ENCODE measurements at regions not wholly inside any gene's neighbourhood (a gene's known extent, or its start where the extent isn't known, plus 50 kb on each side); places are given as distances from the start of the nearest gene placed in this dataset.

DNA sequence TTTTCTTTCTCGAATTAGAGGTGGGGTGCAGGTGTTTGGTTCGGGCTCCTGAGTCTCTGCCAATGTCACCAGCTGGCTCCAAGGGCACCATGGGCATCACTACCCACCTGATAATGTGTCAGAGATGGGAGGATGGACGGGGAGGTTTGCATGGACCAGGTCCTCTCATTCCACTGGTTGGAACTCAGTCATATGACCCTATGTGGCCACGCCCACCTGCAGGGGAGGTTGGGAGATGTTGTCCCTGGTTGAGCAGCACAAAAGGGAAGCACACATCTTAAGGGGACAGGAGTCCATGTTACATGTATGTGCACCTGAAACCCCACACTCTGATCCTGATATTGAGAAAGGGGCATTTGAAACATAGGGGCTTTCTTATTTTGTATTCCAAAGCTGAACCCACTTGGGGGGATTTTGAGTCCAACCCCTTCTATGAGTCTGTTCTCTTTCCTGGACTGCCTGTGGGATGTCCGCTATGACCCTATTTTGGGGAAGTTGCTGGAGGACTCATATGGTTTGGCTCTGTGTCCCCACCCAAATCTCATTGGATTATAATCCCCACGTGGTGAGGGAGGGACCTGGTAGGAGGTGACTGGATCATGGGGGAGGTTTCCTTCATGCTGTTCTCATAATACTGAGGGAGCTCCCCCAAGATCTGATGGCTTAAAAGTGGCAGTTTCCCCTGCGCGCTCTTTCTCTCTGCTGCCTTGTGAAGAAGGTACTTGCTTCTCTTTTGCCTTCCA is 66.9 kb upstream of the BAIAP2L1 start:
- DNase-seq (ENCODE audit: low read depth in 3 of 3, low spot score in 2 of 3) = no peak

DNA sequence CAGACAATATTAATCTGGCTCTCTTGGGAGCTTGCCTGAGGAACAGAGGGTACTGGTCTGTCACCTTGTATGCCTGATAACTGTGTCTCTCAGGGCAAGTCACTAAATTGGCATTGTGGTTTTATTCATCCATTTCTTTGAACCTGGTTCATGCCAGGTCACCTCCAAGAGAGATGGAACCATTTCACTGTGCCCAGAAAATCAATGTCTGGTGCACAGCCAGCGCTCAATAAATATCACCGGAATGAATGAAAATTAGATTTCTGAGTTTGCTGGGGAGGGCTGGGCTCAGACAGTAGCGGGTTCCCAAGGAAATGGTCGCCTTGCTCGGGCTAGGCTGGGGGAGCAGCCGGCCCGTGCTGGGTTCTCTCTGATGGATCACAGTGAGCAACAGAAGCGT is 64.1 kb upstream of the BAIAP2L1 start:
- no peak for DNase-seq (ENCODE audit: low read depth in 3 of 3, low spot score in 2 of 3)

DNA sequence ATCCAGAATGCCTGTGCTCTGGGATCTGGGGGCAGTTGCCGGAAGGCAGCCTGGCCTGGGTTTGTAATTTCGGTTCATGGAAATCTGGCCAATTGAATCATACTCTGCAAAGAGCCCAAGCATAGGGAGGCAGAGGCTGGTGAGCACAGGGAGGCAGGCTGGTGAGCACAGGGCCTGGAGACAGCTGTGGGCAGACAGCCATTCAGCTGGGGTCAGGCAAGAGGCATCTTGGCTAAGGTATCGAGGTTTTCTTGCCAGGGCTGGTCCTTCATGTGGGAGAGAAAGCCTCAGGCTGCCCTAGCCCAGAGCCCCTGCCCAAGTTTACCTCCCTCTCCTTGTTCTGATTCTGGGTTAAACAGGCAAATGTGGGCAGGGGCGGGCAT is 63.7 kb upstream of the BAIAP2L1 start:
- no peak for DNase-seq (ENCODE audit: low read depth in 3 of 3, low spot score in 2 of 3)

DNA sequence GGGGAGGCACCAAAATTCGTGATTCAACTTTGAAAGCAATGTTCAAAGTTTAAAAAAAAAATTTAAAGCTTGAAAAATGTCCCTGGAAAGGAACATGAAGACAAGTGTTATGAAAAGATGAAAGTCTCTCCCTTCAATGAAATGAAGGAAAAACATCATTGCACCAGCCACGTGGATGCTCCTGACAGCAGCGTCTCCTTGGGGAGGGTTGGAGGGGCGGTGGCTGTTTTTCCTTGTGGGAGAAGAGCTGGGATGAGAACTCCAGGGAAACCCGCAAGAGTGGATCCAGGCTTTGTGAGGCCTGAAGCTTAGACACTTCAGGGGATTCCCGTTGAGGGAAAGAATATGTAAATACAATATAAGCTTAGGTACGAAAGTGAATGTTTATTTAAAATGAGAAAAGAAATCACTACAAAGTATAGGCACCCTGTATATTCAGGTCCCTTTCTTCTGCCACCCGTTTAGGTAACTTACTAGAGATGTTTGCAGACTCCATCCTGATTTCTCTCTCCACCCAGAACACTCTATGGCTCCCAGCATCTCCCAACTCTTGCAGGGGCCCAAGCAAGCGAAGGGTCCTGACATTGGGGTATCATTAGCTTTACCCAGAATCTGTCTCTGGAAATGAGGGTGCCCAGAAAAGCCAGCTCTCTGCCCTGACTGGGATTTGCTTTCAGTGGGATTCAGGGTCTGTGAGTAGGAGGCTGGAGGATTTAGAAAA is 63.1 kb upstream of the BAIAP2L1 start:
- no peak for DNase-seq (ENCODE audit: low read depth in 3 of 3, low spot score in 2 of 3)

DNA sequence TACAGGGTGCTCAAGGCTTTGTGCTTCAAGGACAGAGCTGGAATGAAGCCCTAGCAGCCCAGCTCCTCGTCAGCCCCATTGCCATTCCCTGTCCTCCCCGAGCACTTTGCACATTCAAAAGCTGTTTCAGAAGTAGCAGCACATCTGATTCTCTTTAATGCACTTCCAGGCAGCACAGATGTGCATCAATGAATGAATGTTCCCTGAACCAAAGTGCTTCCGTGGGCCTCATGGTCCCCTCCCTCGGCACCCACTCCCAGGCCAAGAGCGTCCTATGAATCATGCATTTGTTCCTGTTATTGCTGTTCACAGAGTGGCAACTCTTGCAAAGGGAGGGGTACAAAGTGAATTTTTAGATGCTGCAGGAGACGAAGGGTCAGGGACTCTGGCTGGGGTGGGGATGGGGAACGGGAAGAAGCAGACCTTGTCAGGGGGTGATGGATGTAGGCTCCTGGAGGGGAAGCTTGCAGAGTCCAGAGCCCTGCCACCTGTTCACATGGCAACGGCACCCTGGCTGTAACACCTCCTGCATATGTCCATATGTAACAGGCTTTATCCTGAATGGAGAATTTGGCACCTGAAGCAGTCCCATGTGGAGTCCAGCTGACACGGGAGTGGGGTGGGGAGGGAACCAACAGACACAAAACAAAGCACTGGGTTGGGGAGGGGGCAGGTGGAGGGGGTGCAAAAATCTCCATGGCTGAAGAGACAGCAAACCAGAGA is 62.2 kb upstream of the BAIAP2L1 start:
- DNase-seq (ENCODE audit: low read depth in 3 of 3, low spot score in 2 of 3) = no peak

DNA sequence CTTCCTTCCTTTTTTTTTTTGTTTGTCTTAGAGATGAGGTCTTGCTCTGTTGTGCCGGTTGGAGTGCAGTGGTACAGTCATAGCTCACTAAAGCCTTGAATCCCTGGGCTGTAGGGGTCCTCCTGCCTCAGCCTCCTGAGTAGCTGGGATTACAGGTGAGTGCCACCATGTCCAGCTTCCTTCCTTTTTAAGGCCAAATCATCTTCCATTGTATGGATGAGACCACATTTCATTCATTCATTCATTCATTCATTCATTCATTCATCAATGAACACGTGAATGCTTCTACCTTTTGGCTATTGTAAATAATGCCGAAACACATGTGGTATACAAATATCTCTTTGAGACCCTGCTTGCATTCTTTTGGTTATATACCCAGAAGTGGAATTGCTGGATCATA is 60.0 kb upstream of the BAIAP2L1 start:
- DNase-seq (ENCODE audit: low read depth in 3 of 3, low spot score in 2 of 3) = no peak

DNA sequence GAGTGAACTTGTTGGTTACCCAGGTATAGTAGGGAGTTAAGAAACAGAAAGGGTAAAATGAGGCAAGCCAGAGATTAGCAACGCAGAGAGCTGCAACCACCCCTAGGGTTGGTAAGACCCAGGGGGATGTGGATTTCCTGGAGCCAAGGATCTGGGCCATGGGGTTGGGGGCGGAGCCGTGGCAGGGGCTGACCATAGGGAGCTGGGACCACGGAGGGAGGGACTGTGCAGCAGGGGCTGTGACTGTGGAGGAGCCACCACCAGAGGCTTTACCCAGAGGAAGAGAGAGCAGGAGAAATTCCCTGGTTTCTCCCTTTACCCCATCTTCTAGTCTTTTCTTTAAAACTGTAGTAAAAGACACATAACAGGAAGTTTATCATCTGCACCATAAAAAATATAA is 58.6 kb upstream of the BAIAP2L1 start:
- no peak for DNase-seq (ENCODE audit: low read depth in 3 of 3, low spot score in 2 of 3)

DNA sequence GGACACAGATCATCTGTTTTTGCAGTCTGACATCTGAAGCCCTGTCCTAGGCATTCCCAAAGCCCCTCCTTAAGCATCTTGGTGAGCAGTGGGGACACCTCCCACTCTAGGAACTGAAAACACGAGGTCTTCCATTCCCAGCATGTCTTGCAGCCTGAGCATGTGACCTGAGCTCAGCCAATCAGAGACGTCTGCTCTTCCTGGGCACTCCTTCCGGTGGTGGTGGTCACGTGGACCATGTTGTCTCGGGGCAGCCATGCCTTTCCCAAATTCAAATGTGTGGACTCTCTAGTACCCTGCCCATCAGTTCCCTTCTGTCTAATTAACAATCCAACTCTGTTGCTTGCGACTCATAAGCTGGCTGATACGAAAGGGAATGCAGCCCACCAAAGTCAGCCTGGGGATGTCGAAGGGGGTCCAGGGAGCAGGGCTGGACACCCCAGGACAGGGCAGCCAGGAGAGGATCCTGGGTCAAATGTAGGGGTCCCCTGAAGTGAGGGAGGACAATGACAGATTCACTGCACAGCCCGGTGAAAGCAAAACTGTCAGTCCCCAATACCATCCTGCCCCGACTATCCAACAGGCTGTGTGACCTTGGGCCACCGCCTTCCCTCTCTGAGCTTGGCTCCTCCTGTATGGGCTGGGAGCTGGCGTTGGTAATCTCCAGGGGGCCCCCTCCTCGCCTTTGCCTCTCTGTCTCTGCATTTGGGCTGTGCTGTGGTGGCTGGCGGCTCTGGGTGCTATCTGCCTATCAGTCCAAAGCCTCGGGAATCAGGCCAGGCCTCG is 57.4 kb upstream of the BAIAP2L1 start:
- DNase-seq (ENCODE audit: low read depth in 3 of 3, low spot score in 2 of 3) = no peak

DNA sequence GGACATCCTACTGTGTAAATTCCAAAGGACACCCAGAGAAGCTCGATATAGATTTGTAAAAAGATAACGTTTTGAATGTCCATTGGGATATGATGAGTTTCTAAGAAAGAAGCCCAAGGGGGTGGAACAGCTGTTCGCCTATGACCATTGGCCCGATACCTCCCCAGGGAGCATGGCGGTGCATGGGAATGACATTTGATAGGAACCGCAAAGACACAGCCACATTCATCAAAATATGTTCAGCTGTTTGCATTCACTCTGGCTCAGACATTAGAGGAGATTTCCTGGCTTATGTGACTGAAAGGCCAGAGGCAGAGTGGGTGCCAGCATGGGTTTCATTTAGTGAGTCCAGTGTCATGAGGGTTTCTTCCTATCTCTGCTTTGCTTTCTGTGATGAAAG is 56.0 kb upstream of the BAIAP2L1 start:
- no peak for DNase-seq (ENCODE audit: low read depth in 3 of 3, low spot score in 2 of 3)

DNA sequence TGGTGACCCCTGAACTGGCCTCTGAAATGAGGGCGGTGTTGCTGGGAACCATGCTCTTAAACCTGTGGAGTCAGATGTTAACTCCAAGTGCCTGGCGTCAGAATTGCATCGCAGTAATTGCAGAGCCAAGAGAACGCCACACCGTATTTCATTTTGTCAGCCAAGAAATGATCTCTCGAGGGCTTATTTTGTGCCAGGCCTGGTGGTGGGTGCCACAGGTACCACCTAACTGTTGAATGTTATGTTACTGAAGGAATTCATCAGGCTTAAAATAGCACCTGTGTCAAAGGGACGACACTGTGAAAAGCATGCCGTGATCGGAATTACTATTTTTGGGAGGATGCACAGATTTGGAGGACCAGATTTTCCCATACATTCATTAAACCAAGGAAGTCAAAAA is 51.9 kb upstream of the BAIAP2L1 start:
- DNase-seq (ENCODE audit: low read depth in 3 of 3, low spot score in 2 of 3) = no peak

Data from right renal cortex interstitium (tissue), 3 donors.